NCI-H146 treated with DMSO at 0.1 percent for 48 hours (cell line): ENCODE measurements at regions not wholly inside any gene's neighbourhood (a gene's known extent, or its start where the extent isn't known, plus 50 kb on each side); places are given as distances from the start of the nearest gene placed in this dataset.

Experiments used
- DNase-seq: peaks from one replicate; lab custom pipeline; 2025; ENCODE audit not compliant: unreplicated experiment; lab: John Stamatoyannopoulos, UW

DNA sequence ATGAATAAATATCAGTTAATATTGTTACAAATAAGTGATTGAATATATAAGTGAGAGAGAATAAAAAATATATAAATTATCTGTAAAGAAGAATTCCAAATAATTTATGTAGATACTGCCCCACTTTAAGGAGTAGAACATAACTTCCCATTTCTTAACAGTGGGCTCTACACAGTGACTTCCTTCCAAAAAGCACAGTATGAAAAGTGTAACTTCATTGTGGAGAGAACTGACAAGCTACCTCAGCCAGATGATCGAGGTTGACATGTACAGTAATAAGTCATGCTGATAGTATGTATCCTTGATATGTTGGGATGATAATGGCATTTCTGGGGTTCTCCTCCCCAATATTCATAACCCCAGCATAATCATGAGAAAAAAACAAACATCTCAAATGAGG, 191.9 kb upstream of the FN1 start:
- DNase-seq = no peak

GRCh38 chr2:215626812-215627281, 191.0 kb upstream of the FN1 start:
- no peak for DNase-seq

DNA sequence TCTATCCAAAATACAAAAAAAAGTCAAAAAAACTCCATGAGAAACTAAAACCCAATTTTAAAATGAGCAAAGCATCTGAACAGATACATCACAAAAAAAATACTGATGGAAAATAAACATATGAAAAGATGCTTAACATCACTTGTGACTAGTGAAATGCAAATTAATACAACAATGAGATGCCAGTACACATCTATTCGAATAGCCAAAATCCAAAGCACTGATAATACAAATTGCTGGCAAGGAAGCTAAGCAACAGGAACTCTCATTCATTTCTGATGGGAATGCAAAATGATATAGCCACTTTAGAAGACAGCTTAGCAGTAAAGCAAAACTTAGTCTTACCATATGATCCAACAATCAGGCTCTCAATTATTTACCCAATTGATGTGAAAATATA, 190.2 kb upstream of the FN1 start:
- DNase-seq = no peak

DNA sequence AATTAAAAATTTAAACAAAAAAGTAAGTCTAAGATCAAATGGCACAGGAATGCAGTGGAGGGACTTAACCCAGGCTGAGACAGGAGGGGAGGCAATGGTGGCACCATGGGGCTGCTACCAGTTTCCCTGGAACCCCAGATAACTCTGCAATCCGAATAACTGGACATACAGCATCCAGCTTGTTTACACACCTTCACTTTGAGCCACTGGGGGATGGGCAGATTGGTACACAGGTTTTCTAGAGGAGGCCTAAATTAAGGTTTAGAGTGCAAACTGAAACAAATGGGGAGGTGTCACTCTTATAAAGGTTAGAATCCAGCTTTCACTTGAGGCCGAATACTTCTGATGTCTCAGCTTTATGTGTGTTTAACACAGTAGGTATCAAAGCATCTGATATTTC, 189.3 kb upstream of the FN1 start:
- no peak for DNase-seq

GRCh38 chr2:215624423-215624829, 188.6 kb upstream of the FN1 start:
- no peak for DNase-seq

GRCh38 chr2:215622837-215623236, 187.0 kb upstream of the FN1 start:
- DNase-seq = no peak

- DNase-seq = no peak
Observed at GRCh38 chr2:215621381-215621780, 185.5 kb upstream of the FN1 start.

- DNase-seq = no peak
Observed at GRCh38 chr2:215620528-215620927, 184.7 kb upstream of the FN1 start.

DNA sequence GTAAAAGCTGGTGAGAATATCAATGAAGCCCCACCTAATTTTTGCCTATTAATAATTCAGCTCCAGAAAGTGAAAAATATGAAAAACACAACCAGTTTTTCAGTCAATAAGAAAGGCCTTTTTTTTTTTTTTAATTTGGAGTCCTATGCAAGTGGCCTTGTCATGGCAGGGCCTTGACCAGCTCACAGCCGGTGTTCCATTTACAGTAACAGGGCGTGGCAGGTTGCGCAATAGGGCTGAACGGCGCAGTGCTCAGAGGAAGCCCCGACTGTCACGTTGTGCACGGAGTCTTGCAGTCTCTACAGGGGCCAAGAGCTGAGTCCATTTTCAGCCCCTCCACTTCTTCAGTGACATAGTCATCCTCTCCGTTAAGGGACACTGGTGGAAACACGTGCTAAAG, 184.1 kb upstream of the FN1 start:
- DNase-seq = peak; percentile 35

GRCh38 chr2:215619022-215619958, 183.4 kb upstream of the FN1 start:
- DNase-seq = peak; percentile 99

- no peak for DNase-seq
Observed at GRCh38 chr2:215618145-215618544, 182.3 kb upstream of the FN1 start.

DNA sequence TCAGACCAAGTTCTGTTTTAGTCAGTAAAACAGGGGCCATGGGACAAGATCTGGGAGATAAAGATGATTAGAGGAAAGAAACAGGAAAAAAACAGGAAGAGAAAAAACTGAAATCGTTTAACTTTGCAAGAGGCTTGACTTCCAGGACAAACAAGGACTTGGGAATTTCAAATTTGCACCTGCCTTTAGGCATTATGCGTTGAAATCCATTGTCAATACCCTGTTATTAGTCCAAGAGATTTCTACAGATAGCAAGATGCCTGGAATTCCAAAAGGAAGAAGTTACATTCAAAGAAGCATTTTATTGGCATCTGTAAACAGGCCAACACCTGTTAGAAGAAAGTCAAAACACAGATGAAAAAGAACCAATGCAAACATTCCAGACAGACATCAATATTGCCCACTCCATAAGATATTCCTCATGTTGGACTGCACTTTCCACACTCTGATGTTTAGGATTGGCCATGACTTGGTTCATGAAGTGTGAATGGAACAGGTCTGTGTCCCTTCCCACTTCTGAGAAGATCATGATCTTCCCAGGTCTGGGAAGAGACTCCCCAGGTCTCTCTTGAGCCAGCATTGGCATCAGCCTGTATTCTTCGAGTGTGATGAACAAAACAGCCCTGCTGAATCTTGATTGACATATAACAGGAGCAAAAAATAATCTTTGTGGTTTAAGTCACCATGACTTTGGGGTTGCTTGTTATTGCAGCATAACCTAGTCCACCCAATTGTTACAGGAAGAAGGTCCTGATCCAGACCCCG, 181.4 kb upstream of the FN1 start:
- no peak for DNase-seq

- no peak for DNase-seq
Observed at GRCh38 chr2:215615803-215616174, 179.9 kb upstream of the FN1 start.

DNA sequence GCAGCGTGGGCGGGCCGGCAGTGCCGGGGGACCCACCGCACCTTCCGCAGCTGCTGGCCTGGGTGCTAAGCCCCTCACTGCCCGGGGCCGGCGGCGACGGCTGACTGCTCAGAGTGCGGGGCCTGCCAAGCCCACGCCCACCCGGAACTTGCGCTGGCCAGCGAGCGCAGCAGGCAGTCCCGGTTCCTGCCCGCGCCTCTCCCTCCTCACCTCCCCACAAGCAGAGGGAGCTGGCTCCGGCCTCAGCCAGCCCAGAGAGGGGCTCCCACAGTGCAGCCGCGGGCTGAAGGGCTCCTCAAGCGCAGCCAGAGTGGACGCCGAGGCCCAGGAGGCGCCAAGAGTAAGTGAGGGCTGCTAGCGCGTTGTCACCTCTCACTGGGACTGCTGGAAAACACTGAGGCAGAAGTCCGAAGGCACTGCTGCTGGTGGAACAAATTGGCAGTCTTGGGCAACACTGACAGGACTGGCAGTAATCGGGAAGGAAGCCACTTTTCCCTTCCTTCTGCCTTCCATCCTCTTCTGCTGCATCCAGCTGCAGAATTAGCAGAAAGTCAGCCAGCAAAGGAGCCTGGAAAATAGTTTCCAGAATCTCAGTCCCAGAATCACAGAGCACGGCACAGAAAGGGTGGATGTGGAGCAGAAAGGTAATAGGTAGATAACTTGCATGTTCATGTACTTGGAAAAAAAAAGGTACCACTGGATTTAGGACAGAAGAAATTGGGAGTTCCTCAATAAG, 179.4 kb upstream of the FN1 start:
- DNase-seq = no peak

DNA sequence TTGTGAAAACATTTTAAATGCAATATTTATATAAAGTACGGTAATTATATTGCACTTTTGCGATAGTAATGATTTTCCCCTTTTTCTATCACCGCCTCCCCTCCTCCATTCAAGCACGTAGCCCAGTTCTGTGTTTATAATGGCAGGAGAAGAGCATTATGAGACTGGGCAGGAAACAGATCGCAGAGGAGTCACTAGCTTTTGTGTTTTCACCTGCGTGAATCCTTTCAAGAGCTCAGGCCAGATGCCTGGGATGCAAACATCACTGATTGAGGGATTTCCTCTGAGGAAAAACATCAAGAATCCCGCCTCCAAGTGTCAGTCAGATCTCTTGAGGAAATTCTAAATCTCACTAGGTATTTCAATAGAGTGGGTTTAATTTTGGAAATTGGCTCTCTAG, 178.4 kb upstream of the FN1 start:
- DNase-seq = peak; percentile 65

DNA sequence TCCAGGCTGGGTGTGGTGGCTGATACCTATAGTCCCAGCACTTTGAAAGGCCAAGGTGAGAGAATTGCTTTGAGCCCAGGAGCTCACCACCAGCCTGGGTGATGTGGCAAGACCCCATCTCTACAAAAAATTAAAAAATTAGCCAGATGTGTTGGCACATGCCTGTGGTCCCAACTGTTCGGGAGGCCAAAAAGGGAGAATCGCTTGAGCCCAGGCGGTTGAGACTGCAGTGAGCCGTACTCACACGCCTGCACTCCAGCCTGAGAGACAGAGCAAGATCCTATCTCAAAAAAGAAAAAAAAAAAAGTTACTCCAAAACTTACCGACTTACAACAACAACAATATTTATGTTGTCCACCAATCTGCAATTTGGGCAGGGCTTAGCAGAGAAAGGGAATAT, 178.0 kb upstream of the FN1 start:
- DNase-seq = no peak

GRCh38 chr2:215613280-215613679, 177.4 kb upstream of the FN1 start:
- DNase-seq = peak; percentile 17

- DNase-seq = no peak
Observed at GRCh38 chr2:215612786-215613185, 176.9 kb upstream of the FN1 start.

DNA sequence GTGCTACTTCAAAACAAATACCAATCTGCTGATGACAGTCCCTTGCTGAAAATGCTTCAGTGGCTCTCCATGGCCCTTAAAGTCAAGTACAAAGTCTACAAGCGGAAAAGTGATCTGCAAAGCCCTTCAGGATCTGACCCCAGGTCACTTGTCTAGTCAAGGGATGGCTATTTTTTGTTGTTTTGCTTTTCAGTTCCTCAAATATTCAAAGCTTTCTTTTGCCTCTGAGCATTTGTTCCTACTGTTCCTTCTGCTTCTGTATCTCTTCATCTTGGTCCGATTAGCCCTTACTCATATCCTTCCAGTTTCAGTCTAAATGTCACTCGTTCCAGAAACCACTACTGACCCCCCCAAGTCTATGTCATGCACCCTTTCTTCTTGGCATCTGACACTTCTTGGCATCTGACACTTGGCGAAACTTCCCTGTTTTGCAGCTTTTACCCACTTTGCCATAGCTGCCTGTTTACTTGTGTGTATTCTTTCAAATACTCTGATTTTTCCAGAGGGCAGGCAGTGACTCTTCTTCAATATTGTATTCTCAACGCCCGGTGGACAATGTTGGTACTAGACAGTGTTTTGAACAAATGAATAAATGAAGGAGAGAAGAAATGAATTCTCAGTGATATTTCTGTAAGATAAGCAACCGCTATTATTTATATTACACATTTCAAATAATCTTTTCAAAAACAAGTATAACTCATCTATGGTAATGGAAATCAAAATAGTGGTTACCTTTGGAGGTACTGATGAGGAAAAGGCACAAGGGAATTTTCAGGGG, 175.9 kb upstream of the FN1 start:
- no peak for DNase-seq

- DNase-seq = no peak
Observed at GRCh38 chr2:215609089-215610032, 173.5 kb upstream of the FN1 start.
